ENCODE measurements at regions not wholly inside any gene's neighbourhood (a gene's known extent, or its start where the extent isn't known, plus 50 kb on each side); places are given as distances from the start of the nearest gene placed in this dataset.
A peak's percentile ranks its signal among the peaks of the same experiment; 100 is the strongest.
"Not testable (repeated sequence)": the region's sequence is repeated elsewhere in the genome, so short reads cannot be mapped to it uniquely, and the experiment has no call there.

DNA sequence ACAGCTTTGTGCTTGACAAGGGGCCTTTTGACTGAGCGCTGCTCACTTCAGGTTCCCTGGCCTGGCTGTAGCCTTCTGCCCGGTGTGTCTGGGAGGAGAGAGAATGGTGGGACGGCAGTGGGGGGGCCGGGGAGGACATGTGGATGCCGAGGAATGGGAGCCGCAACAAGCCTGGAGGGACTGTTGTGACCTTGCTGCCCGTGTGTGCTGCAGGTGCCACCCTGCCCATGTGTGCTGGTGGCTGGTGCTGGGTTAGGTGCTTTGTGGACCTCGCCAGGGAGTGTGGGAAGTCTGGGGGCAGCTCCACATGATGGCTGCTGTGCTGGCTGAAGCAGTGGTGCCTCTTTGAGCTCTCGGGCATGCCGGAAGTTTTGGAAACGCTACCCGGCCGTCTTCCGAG is 132.1 kb downstream of the LAT start:
- no peak for DNase-seq
- no peaks in the 10 kb centered on the region for H3K9me3 ChIP-seq
- no peak overlapping the region for H3K4me3 ChIP-seq
- no peaks in the 10 kb centered on the region for H3K27me3 ChIP-seq
- H3K4me1 ChIP-seq, result peaks cover 0 to 4% of the 10 kb centered on the region in 2 donors
- H3K36me3 ChIP-seq, result no peaks in the 10 kb centered on the region
- intact Hi-C loops (cut with DNase I; ENCODE audit: low total_unique reads), result no loop called here
- TF ChIP-seq CTCF (IDR thresholded peaks at IDR 0.05), result no peak
- no peak for TF ChIP-seq POLR2A (IDR thresholded peaks at IDR 0.05)
- peak overlapping the region; percentile 66 to 76 for H3K27ac ChIP-seq

- DNase-seq; H3K36me3 ChIP-seq; H3K9me3 ChIP-seq; H3K4me3 ChIP-seq; intact Hi-C loops (cut with DNase I; ENCODE audit: low total_unique reads); H3K27me3 ChIP-seq; H3K4me1 ChIP-seq: not testable (repeated sequence)
- H3K27ac ChIP-seq, result peak overlapping the region; percentile 66 to 76
Observed at GRCh38 chr16:29116207-29116606, 131.4 kb downstream of the LAT start.

- H3K4me1 ChIP-seq; H3K36me3 ChIP-seq; H3K27me3 ChIP-seq; intact Hi-C loops (cut with DNase I; ENCODE audit: low total_unique reads); DNase-seq; H3K9me3 ChIP-seq; H3K4me3 ChIP-seq: not testable (repeated sequence)
- peak overlapping the region; percentile 66 to 76 for H3K27ac ChIP-seq
Observed at GRCh38 chr16:29115802-29116141, 130.9 kb downstream of the LAT start.

DNA sequence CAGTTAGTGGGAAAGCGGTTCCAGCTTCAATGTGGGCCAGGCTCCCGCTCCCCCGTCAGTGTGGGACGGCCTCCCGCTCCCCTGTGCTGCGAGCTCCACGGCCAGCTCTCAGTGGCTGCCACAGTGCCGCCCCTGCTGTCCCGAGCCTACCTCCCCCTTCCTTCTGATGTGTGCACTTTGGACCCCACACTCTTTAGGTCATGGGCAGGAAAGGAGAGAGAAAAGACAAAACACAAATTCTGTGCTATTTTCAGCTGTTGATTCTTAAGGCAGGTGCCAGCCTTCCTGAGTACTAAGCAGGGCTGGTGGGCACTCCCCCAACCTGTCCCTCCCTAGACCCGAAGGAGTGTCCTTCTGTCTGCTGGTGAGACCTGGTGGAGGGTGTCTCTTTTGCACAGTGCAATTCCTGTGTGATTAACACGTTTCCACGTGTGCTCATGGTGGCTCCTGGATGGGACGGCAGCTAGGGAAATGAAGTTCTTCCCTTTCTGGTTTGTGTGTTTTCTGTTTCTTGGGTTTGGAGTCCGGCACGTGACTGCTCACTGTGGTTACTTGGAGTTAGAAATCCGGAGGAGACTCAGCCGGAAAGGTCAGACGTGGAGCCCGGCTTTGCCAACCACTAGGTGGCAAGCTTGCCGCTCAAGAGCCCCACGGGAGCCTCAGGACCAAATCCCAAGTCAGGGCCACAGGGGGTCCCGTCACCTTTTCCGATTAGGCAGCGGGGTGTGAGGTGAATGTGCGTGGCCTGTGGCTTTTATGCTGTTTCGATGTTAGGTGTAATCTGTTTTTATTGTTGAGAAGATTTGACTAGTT is 130.3 kb downstream of the LAT start:
- peak; percentile 61 to 69 (median 66) for TF ChIP-seq CTCF (IDR thresholded peaks at IDR 0.05)
- intact Hi-C loops (cut with DNase I; ENCODE audit: low total_unique reads); H3K27me3 ChIP-seq; H3K9me3 ChIP-seq; H3K4me1 ChIP-seq; H3K36me3 ChIP-seq; H3K4me3 ChIP-seq: not testable (repeated sequence)
- DNase-seq, result peak; percentile 68 to 73
- peak overlapping the region; percentile 66 to 76 for H3K27ac ChIP-seq

DNA sequence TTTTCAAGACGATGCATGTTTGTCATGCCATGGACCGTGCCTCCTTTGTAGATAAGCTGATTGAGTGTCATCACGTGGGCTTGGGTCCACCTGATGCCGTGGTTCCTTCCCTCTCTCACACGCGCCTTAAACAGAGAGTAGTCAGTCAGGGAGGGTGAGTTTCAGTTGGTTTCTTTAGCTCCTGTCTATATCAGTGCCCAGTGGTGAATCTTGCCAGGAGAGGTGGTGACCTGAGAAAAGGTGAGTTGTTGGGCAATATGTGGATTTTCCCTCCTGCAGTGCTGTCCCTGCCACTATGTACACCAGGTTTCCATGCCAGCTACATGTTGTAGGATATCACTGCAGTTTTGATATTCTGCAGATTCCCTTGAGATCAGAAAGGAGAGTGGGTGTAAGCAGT is 129.7 kb downstream of the LAT start:
- Histone ChIP-seq H3K4me1 (peaks cover 0 to 4% of the 10 kb centered on the region in 2 donors), H3K27me3 (no peaks in the 10 kb centered on the region), H3K36me3 (no peaks in the 10 kb centered on the region), H3K9me3 (no peaks in the 10 kb centered on the region), H3K27ac (peak overlapping the region; percentile 66 to 76), H3K4me3 (no peak overlapping the region)
- TF ChIP-seq POLR2A (IDR thresholded peaks at IDR 0.05), result no peak
- no peak for DNase-seq
- intact Hi-C loops (cut with DNase I; ENCODE audit: low total_unique reads), result no loop called here

GRCh38 chr16:29113446-29113845 is 128.6 kb downstream of the LAT start:
- intact Hi-C loops (cut with DNase I; ENCODE audit: low total_unique reads); H3K4me3 ChIP-seq; DNase-seq: not testable (repeated sequence)

DNA sequence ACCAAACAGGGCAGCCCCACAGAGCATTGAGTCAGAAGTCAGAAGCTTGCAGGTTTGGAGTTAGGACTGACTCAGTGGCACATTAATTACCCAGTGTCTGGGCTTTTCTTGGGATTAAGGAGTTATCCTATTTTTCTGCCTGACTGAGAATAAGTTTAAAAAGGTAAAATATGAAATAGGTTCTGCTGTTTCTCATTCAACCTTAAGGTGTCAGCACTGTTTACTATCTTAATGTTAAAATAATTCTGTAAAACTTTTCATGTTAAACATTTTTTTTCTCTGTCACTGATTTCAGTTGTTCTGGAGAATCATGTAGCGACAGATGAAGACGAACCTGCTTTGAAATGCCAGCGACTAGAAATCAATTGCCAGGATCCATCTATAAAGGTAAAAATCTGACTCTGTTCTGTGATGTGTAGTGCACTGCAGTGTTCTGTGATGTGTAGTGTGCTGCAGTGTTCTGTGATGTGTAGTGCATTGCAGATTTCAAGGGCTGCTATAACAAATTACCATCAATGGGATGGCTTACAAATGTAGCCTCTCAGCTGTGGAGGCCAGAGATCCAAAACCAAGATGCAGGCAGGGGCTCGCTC is 128.0 kb downstream of the LAT start:
- no peak for DNase-seq
- intact Hi-C loops (cut with DNase I; ENCODE audit: low total_unique reads), result no loop called here

More at GRCh38 chr16:29113446-29113845, 128.6 kb downstream of the LAT start:
- not testable (repeated sequence) for H3K4me1 ChIP-seq, H3K36me3 ChIP-seq, H3K27ac ChIP-seq, H3K27me3 ChIP-seq, H3K9me3 ChIP-seq

GRCh38 chr16:29111901-29112680 is 127.2 kb downstream of the LAT start:
- H3K27me3 ChIP-seq; H3K9me3 ChIP-seq; H3K4me1 ChIP-seq; H3K27ac ChIP-seq; H3K36me3 ChIP-seq; intact Hi-C loops (cut with DNase I; ENCODE audit: low total_unique reads); H3K4me3 ChIP-seq; DNase-seq: not testable (repeated sequence)

More for the DNA sequence above, 128.0 kb downstream of the LAT start:
- H3K27me3 ChIP-seq, result no peaks in the 10 kb centered on the region
- no peak overlapping the region for H3K4me3 ChIP-seq
- peaks cover 0 to 4% of the 10 kb centered on the region in 2 donors for H3K4me1 ChIP-seq
- no peaks in the 10 kb centered on the region for H3K36me3 ChIP-seq
- TF ChIP-seq POLR2A (IDR thresholded peaks at IDR 0.05) (no peak), CTCF (IDR thresholded peaks at IDR 0.05) (no peak)
- H3K27ac ChIP-seq, result no peak overlapping the region
- H3K9me3 ChIP-seq, result no peaks in the 10 kb centered on the region

Data from uterus (tissue), 3 donors.